ENCODE measurements at regions not wholly inside any gene's neighbourhood (a gene's known extent, or its start where the extent isn't known, plus 50 kb on each side); places are given as distances from the start of the nearest gene placed in this dataset.

- Histone ChIP-seq H3K27ac (ENCODE audit: insufficient read depth, low read length) (no peak overlapping the region), H3K4me3 (replicated peaks in 1 of 4; ENCODE audit: control extremely low read depth in 1 of 4, insufficient read depth in 1 of 4, low read depth in 3 of 4, low read length in 4 of 4) (no peak overlapping the region), H3K79me2 (ENCODE audit: control insufficient read depth, insufficient read depth, low read length) (no peaks in the 10 kb centered on the region), H3K9ac (ENCODE audit: insufficient read depth, low read length) (no peak overlapping the region), H3K4me2 (ENCODE audit: extremely low read depth, insufficient read depth, low read length) (no peak overlapping the region), H4K20me1 (ENCODE audit: control insufficient read depth, extremely low read depth, insufficient read depth, low read length) (no peaks in the 10 kb centered on the region), H3K36me3 (ENCODE audit: control insufficient read depth, insufficient read depth, low read length) (no peaks in the 10 kb centered on the region), H3K9me3 (ENCODE audit: control insufficient read depth, insufficient read depth, low read depth, low read length) (no peaks in the 10 kb centered on the region), H3K4me1 (ENCODE audit: control insufficient read depth, extremely low read depth, insufficient read depth, low read length) (no peaks in the 10 kb centered on the region), H3K27me3 (ENCODE audit: control insufficient read depth, insufficient read depth, low read length) (no peaks in the 10 kb centered on the region), H2AFZ (ENCODE audit: low read length) (no peak overlapping the region)
- DNase-seq (ENCODE audit: low read depth in 2 of 2), result no peak
- TF ChIP-seq CTCF (conservative IDR thresholded peaks at IDR 0.05 in 1 of 2, IDR thresholded peaks at IDR 0.05 in 1 of 2; ENCODE audit: low read depth in 1 of 2, low read length in 2 of 2) (no peak), EZH2 (IDR thresholded peaks at IDR 0.05; ENCODE audit: low read length, missing control alignments) (no peak)
These were observed 92.6 kb downstream of the MTRR start for GRCh38 chr5:7961540-7961939.

GRCh38 chr5:7970816-7971215 lies 101.9 kb downstream of the MTRR start:
- Histone ChIP-seq H3K4me3 (replicated peaks in 1 of 4; ENCODE audit: control extremely low read depth in 1 of 4, insufficient read depth in 1 of 4, low read depth in 3 of 4, low read length in 4 of 4) (no peak overlapping the region), H3K79me2 (ENCODE audit: control insufficient read depth, insufficient read depth, low read length) (no peaks in the 10 kb centered on the region), H4K20me1 (ENCODE audit: control insufficient read depth, extremely low read depth, insufficient read depth, low read length) (no peaks in the 10 kb centered on the region), H3K4me2 (ENCODE audit: extremely low read depth, insufficient read depth, low read length) (no peak overlapping the region), H3K27ac (ENCODE audit: insufficient read depth, low read length) (no peak overlapping the region), H3K9ac (ENCODE audit: insufficient read depth, low read length) (no peak overlapping the region), H3K4me1 (ENCODE audit: control insufficient read depth, extremely low read depth, insufficient read depth, low read length) (no peaks in the 10 kb centered on the region), H3K27me3 (ENCODE audit: control insufficient read depth, insufficient read depth, low read length) (no peaks in the 10 kb centered on the region), H2AFZ (ENCODE audit: low read length) (no peak overlapping the region), H3K36me3 (ENCODE audit: control insufficient read depth, insufficient read depth, low read length) (no peaks in the 10 kb centered on the region), H3K9me3 (ENCODE audit: control insufficient read depth, insufficient read depth, low read depth, low read length) (no peaks in the 10 kb centered on the region)
- no peak for DNase-seq (ENCODE audit: low read depth in 2 of 2)
- no peak for TF ChIP-seq EZH2 (IDR thresholded peaks at IDR 0.05; ENCODE audit: low read length, missing control alignments)
- no peak for TF ChIP-seq CTCF (conservative IDR thresholded peaks at IDR 0.05 in 1 of 2, IDR thresholded peaks at IDR 0.05 in 1 of 2; ENCODE audit: low read depth in 1 of 2, low read length in 2 of 2)

GRCh38 chr5:7976411-7977190 lies 107.7 kb downstream of the MTRR start:
- Histone ChIP-seq H3K36me3 (ENCODE audit: control insufficient read depth, insufficient read depth, low read length) (no peaks in the 10 kb centered on the region), H3K9ac (ENCODE audit: insufficient read depth, low read length) (no peak overlapping the region)

More at GRCh38 chr5:7976411-7977190, 107.7 kb downstream of the MTRR start:
- TF ChIP-seq CTCF (conservative IDR thresholded peaks at IDR 0.05 in 1 of 2, IDR thresholded peaks at IDR 0.05 in 1 of 2; ENCODE audit: low read depth in 1 of 2, low read length in 2 of 2) (no peak), EZH2 (IDR thresholded peaks at IDR 0.05; ENCODE audit: low read length, missing control alignments) (no peak)
- Histone ChIP-seq H3K27me3 (ENCODE audit: control insufficient read depth, insufficient read depth, low read length) (no peaks in the 10 kb centered on the region), H3K4me3 (replicated peaks in 1 of 4; ENCODE audit: control extremely low read depth in 1 of 4, insufficient read depth in 1 of 4, low read depth in 3 of 4, low read length in 4 of 4) (no peak overlapping the region), H3K9me3 (ENCODE audit: control insufficient read depth, insufficient read depth, low read depth, low read length) (no peaks in the 10 kb centered on the region), H3K4me1 (ENCODE audit: control insufficient read depth, extremely low read depth, insufficient read depth, low read length) (no peaks in the 10 kb centered on the region), H3K27ac (ENCODE audit: insufficient read depth, low read length) (no peak overlapping the region), H2AFZ (ENCODE audit: low read length) (no peak overlapping the region), H3K4me2 (ENCODE audit: extremely low read depth, insufficient read depth, low read length) (no peak overlapping the region), H3K79me2 (ENCODE audit: control insufficient read depth, insufficient read depth, low read length) (no peaks in the 10 kb centered on the region), H4K20me1 (ENCODE audit: control insufficient read depth, extremely low read depth, insufficient read depth, low read length) (no peaks in the 10 kb centered on the region)
- peak in 1 of 2 donors; percentile 29 for DNase-seq (ENCODE audit: low read depth in 2 of 2)

Data from fibroblast of lung (primary cell).